HG03354 (cell line): ENCODE measurements at regions not wholly inside any gene's neighbourhood (a gene's known extent, or its start where the extent isn't known, plus 50 kb on each side); places are given as distances from the start of the nearest gene placed in this dataset.

ENCODE experiments used
- ATAC-seq: cut with Tn5 transposase; IDR thresholded peaks from one replicate; pipeline ENCODE4 v1.9.1; 2021; ENCODE audit warnings: mild to moderate bottlenecking; ENCODE audit not compliant: unreplicated experiment, poor library complexity, severe bottlenecking

GRCh38 chr7:10138087-10138854, 835.4 kb upstream of the PHF14 start:
- ATAC-seq = no peak

DNA sequence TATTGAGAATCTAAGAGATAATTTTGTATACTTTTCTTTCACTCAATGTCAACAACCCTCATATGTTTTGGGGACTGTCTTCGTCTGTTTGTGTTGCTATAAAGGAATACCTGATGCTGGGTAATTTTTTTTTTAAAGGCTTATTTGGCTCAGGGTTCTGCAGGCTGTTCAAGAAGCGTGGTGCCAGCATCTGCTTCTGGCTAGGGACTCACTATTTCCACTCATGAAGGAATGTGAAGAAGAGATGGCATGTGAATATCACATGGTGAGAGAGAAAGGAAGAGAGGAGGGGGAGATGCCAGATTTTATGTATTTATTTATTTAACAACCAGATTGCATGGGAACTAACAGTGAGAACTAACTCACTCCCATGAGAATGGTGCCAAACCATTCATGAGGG, 827.4 kb upstream of the PHF14 start:
- ATAC-seq = no peak

GRCh38 chr7:10156972-10157371, 816.7 kb upstream of the PHF14 start:
- ATAC-seq = no peak

GRCh38 chr7:10181996-10182395, 791.7 kb upstream of the PHF14 start:
- ATAC-seq = no peak

- ATAC-seq = no peak
Observed at GRCh38 chr7:10192074-10192473, 781.6 kb upstream of the PHF14 start.

DNA sequence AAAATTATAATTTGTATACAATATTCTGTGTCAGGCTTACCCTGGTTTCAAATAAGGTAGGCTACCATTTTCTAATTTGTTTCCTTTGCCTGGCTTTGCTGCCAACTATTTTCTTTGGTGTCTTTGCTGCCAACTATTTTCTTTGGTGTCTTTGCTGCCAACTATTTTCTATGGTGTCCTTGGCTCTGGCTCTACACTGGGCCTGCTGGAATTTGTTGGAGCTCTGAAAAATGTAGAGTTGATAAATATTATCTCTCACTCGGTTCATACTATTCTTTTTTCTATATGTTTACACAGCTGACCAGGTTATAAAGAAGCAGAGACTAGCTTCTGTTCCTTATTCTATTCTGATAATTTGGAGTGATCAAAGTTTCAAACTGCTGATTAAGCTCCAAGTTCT, 768.0 kb upstream of the PHF14 start:
- no peak for ATAC-seq

- no peak for ATAC-seq
Observed at GRCh38 chr7:10210000-10210399, 763.7 kb upstream of the PHF14 start.

DNA sequence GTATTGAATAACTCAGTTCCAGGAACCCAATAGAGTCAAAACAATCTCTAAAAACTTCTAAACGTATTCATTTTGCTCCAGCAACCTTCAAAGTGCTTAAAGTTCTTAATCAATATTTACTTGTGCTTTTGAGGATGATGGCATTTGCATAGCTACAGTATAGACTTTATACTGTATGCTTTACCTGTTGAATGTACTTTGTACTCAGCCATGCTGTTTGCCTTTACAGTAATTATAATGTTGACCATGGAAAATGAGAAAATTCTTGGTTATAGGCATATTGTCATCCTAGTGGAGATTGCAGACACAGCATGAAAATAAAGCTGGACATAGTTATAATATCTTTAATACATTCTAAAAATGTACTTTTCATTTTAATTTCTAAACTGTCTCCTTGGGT, 762.7 kb upstream of the PHF14 start:
- ATAC-seq = no peak

DNA sequence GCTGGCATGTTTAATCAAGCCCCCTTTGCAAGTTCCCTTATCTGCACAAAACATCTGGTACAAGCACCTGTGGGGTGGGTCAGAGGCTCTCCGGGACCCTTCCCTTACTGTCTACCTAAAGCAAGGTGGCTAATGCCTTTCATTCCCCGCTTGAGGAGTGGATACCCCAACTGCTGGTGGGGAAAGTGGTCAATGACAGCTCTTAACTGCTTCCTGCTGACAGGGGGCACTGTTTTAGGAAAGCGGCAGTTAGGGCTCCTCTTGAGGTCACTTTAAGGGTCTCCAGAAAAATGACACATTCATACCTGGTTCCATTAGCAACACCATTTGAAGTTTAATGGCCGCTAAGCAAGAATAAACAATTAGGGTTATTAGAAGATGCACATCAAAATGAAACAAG, 761.8 kb upstream of the PHF14 start:
- no peak for ATAC-seq

DNA sequence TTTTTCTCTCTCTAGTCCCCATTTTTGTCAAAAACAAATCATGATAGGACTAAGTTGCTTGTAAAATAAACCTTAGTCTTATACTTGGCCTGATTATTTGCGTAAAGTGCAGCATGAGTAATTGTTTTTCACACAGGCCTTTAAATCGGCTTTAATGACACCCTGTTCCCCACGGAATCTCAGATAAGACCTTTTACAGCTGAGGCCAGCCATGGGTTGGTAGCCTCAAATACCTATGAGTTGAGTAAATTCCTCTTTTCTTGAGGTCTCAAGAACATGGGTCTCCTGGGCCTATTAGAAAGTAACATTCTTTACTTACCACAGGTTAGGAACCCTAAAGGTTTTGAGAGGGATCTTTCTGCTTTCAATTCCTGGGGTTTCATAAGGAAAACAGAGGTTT, 761.0 kb upstream of the PHF14 start:
- ATAC-seq = no peak

DNA sequence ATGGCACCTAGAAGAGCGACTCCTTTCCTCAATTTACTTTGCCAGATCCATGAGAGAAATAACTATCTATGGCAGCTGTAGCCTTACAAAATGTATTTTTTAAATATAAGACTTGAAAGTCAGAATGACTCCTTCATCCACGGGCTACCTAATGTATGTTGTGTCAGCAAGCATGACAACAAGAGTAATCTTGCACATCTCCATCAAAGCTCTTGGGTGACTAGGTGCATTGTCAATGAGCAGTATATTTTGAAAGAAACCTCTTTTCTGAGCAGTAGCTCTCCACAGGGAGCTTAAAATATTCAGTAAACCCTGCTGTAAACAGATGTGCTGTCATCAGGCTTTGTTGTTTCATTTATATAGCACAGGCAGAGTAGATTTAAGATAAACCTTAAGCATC, 757.2 kb upstream of the PHF14 start:
- no peak for ATAC-seq

DNA sequence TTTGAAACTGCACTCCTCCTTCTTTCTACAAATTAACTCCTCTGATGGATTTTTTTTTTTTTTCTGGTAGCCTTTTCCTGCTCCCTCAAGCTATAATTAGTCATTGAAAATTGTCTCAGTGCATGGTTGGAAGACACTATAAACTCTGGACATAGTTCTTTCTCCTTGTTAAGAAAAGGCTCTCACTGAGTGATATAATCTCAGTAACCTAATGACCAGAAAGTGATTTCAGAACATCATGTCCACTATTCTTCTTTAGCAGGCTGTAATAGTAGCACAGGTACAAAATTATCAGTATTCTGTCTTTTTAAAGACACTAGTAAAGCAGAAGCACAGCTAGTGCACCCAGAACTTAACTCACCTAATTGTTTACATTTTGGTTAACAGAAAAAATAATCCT, 752.6 kb upstream of the PHF14 start:
- no peak for ATAC-seq

GRCh38 chr7:10222976-10223375, 750.7 kb upstream of the PHF14 start:
- ATAC-seq = no peak

DNA sequence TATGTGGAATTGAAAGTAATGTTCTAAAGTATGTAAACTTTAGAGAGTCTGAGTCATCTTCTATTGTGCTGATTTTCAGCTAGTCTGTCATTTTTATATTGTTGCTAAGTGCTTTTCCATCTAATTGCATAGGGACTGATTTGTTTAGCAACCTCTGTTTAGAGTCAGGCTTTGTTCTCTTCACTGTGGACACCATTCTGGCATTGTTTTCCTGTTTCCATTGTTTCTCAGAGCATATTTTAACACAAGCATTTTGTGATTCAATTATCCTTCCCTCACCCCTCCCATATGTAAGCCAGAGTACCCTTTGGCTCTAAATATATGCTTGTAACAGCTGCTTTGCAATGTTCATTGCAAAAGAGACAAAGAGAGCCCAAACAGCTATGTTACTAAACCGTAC, 748.4 kb upstream of the PHF14 start:
- no peak for ATAC-seq

- no peak for ATAC-seq
Observed at GRCh38 chr7:10237306-10237705, 736.4 kb upstream of the PHF14 start.

GRCh38 chr7:10238641-10239040, 735.0 kb upstream of the PHF14 start:
- no peak for ATAC-seq

GRCh38 chr7:10239695-10240345, 733.9 kb upstream of the PHF14 start:
- ATAC-seq = no peak

- no peak for ATAC-seq
Observed at GRCh38 chr7:10245406-10245805, 728.3 kb upstream of the PHF14 start.

DNA sequence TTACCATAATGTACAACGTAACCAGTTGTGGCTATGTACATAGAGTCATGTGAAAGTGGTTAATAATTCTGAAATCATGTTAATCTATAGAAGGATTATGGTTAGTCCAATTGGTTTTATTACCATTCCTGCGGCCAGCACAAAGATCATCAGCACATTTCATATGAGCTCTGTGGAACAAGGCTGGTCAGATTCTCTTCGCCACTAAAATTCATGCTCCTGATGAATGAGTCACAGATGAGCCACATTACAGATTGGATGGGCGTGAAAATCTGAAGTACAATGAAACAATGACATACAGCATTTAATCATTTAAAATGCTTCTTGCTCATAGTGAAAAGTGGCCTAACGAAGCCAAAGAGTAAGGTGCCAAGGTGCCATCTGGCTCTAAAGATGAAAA, 716.2 kb upstream of the PHF14 start:
- ATAC-seq = no peak

- ATAC-seq = no peak
Observed at GRCh38 chr7:10266976-10267375, 706.7 kb upstream of the PHF14 start.

DNA sequence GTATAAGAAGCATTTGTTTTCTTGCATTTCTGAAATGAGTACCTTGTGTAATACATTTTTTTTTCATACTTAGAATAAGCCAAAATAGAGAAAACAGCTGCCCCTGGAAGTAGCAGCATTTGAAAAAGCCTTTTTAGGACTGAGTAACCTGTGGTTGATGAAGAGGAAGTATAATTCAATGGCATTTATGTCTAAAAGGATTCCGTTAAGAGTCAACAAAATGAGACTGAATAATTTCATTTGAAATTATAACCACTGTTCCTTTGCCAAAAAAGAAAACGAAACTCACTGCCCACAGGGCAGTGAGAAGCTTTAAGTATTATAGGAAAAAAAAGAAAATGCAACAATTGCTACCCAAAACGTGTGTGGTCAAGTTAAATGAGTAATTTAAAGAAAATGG, 705.6 kb upstream of the PHF14 start:
- no peak for ATAC-seq

DNA sequence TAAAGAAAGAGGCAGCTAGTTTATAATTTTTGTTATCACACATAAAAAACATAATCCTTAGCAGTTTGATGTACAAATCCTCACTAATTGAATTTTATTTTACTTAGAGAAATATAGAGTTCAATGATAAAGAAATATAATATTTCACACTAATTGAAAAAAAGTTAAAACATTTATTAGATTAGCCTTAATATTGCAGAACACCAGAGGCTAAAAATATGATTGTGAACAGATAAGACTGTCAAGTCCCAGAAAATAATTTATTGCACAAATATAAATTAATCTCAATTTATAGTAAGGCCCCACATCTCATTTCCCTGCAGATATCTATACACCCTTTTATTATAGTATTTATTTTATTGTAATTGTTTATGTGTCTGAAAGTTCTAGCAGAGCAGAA, 690.8 kb upstream of the PHF14 start:
- ATAC-seq = no peak
